Renal cortex interstitium (tissue), 11 donors: ENCODE measurements at regions not wholly inside any gene's neighbourhood (a gene's known extent, or its start where the extent isn't known, plus 50 kb on each side); places are given as distances from the start of the nearest gene placed in this dataset.

Source experiments
- DNase-seq, 11 donors: peaks; one replicate each; pipeline ENCODE4 v3.0.0-alpha.2; 2013; ENCODE audit warnings: low read depth in 9 of 11, low spot score in 4 of 11; ENCODE audit errors: extremely low read depth in 1 of 11

DNA sequence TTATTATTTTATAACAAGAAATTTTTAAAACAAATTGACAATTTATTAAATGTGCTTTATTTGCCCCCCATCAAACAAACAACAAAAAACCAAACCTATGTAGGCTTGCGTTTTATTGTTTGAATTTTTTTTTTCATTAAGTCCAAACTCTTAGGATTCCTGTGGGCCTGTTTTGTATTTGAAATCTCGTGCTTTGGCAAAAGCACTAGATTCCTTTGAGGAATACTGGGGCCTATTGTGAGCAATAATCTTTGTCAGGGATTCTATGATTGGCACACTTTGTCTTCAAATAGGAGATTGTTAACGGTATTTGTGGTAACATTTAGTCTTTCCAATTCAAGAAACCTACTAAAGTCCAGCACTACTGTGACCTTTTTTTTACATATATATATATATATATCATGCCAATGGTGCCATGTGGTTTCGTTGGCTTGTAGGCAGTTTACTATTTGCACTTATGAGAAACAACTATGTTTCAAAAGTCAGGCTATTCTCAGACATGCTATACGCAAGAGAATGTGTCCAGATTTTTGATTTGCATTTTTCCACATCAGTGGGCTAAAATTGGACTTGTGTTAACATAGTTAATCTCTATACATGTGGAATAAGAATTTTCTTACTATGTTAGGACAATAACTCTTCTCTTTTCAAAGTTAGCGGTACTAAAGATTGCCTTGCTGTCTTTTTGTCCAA, 70.4 kb upstream of the GREM2 start:
- no peak for DNase-seq

DNA sequence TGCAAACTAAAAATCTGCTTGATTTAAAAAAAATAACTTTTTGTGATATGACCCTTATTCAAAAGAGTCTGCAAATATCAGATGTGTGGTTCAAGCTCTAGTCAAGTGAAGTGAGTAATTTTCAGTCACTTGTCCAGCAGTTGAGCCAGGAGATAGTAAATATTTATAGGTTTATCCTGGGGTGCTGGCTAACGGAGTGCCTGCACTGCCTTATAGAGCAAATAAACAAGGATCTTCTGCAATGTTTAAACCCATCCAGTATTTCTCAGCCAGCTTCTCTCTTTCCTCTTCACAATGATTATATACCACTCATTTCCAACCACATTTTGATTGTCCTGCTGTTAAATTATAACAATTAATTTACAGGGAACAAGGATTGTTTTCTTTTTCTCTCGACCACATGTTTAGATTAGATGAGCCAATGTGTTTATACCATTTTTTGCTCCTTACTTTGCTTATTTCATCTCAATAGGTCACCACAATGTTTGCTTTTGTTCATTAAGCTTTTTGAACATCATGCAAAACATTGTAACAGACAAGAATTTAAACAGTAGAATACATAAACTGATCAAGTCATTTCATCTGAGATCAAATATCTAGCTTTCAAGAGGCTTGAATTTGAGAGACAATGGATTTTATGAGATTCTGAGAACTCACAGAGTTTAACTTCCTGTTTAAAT, 60.3 kb upstream of the GREM2 start:
- DNase-seq, result no peak

DNA sequence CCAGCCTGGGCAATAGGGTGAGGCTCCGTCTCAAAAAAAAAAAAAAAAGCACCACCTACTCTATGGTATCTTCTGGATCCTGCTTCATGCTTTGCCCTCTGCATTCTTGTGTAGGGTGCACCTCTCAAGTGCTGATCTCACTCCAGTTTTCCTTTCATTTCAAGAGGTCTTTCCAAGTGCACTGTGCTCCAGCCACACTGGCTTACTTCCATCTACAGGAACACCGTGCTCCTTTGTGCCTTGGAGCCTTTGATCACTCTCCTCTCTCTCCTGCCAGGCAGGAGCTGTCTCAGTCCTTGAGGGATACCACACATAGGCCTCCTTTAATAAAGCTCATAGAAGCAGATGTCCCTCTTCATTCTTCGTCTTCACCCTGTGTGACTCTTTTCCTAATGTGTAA, 55.4 kb upstream of the GREM2 start:
- no peak for DNase-seq

DNA sequence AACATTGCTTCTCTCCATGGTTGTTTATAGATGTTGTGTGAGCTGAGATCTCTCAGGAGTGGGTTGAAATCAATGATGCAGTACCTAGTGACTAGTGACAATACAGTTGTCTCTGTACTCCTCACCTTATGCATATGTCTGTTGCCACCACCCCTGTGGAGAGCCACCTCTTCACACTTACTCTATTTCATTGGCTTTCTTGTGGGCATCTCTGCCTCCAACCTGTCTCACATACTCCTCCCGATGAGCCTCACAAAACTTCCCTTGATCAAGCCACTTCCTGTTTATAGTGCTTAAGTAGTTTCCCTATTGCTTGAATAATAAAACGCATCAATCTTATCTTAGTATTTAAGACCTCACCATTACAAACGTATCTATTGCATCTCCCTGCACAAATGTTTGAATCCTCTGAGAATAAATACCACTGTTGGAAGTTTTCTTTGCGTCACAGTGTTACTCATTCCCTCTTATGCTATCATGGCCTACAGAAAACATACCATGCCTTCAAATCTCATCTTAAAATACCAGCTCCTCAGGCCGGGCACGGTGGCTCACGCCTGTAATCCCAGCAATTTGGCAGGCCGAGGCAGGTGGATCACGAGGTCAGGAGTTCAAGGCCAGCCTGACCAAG, 54.7 kb upstream of the GREM2 start:
- no peak for DNase-seq

DNA sequence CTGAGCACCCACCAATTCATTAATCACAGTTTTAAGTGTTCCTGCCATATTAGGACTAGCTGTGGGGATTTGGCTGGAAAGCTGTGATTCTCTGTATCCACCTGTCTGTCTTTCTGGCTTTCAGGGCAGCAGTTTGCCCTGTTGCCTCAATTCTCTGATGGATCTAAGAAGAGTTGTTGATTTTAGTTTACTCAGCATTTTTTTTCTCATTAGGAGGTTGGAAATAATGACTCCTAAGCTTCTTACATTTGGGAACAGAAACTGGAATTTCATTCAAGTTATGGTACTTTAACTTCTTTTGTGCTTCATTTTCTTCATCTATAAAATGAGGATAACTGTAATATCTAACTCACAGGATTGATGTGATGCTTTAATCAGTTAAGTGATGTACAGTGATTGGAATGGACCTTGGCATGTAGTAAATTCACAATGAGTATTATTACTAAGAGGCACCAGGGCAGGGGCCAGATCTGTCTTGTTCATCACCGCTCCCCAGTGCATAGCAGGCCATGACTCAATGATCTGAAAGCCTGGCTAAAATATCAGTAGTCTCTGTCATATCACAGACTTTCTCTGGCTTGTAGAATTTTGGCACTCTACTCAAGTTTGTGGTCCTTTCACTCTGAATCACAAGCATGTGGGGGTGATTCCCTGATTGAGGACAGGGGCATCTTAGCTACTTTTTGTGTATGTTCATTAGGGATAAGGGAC, 51.4 kb upstream of the GREM2 start:
- DNase-seq, result no peak
